ENCODE measurements at regions not wholly inside any gene's neighbourhood (a gene's known extent, or its start where the extent isn't known, plus 50 kb on each side); places are given as distances from the start of the nearest gene placed in this dataset.
"Not testable (repeated sequence)": the region's sequence is repeated elsewhere in the genome, so short reads cannot be mapped to it uniquely, and the experiment has no call there.

DNA sequence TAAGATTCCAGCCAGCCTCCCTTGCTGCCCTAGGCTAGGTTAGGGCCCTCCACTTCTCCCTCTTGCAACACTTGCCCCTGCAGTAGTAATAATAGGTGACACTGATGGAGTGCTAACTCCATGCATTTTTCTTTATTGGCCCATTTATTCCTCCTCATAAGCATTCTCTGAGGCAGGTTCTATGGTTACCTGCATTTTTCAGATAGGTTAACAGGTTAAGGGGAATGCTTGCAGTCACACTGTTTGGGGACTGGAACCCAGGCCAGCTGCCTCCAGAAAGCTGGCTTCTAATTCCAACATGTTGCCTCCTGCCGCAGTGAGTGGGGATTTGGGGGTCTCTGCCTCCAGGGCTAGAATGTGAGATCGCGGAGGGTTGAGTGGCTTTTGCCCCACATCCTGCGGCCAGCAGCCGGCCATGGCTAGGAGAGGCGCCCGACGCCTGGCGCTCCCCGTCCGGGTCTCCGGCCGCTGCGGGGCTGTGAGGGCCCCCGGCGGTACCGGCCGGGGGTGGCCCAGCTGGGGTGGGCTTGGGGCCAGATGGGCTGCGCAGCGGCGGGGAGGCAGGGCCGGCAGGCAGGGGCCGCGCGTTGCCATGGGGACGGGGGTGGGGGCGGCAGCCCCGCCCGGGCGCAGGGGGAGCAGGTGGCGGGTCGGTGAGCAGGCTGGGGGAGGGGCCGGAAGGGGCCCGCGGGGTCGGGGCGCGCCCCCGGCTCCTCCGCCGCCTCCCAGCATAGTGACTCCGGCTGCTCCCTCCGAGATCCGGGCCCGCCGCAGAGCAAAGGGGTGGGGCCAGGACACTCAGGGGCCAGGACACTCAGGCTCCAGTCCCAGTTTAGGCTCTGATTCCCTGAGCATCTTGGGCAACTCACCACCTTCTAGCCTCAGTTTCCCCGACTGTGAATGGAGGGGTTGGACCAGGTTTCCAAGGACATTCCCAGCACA lies 68.4 kb upstream of the SSBP3 start:
- H3K4me3 ChIP-seq (ENCODE audit: low read length), result peak overlapping the region; percentile 55
- H3K9me2 ChIP-seq (replicated peaks; ENCODE audit: control insufficient read depth, low read length), result no peaks in the 10 kb centered on the region
- peaks cover 35% of the 10 kb centered on the region for H3K27me3 ChIP-seq (ENCODE audit: control insufficient read depth, low read length)
- H3K4me2 ChIP-seq (ENCODE audit: low read length), result peak overlapping the region; percentile 65
- no peaks in the 10 kb centered on the region for H3K9me3 ChIP-seq (ENCODE audit: control insufficient read depth, insufficient read depth, low read length)
- no peak overlapping the region for H3K27ac ChIP-seq (ENCODE audit: low read depth, low read length)
- no peaks in the 10 kb centered on the region for H4K20me1 ChIP-seq (ENCODE audit: control insufficient read depth, insufficient read depth, low read depth, low read length)
- TF ChIP-seq EZH2phosphoT487 (IDR thresholded peaks at IDR 0.05; ENCODE audit: borderline replicate concordance, low read length), result no peak; the same call in 1 of the 2 replicates
- TF ChIP-seq, protein P1, sequence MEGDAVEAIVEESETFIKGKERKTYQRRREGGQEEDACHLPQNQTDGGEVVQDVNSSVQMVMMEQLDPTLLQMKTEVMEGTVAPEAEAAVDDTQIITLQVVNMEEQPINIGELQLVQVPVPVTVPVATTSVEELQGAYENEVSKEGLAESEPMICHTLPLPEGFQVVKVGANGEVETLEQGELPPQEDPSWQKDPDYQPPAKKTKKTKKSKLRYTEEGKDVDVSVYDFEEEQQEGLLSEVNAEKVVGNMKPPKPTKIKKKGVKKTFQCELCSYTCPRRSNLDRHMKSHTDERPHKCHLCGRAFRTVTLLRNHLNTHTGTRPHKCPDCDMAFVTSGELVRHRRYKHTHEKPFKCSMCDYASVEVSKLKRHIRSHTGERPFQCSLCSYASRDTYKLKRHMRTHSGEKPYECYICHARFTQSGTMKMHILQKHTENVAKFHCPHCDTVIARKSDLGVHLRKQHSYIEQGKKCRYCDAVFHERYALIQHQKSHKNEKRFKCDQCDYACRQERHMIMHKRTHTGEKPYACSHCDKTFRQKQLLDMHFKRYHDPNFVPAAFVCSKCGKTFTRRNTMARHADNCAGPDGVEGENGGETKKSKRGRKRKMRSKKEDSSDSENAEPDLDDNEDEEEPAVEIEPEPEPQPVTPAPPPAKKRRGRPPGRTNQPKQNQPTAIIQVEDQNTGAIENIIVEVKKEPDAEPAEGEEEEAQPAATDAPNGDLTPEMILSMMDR (IDR thresholded peaks at IDR 0.05; ENCODE audit: low read depth, low read length, poor library complexity, severe bottlenecking), result no peak
- H3K4me1 ChIP-seq (ENCODE audit: control insufficient read depth, low read length), result peaks cover 35% of the 10 kb centered on the region
- no peaks in the 10 kb centered on the region for H3K36me3 ChIP-seq (ENCODE audit: control insufficient read depth, low read length)
- H3K79me2 ChIP-seq (ENCODE audit: control insufficient read depth, low read length), result no peaks in the 10 kb centered on the region
- no peaks in the 10 kb centered on the region for H3F3A ChIP-seq (ENCODE audit: control insufficient read depth, insufficient read depth)

GRCh38 chr1:54471588-54471987 lies 65.4 kb upstream of the SSBP3 start:
- Histone ChIP-seq H3K4me2 (ENCODE audit: low read length) (no peak overlapping the region), H3F3A (ENCODE audit: control insufficient read depth, insufficient read depth) (no peaks in the 10 kb centered on the region), H3K4me3 (ENCODE audit: low read length) (no peak overlapping the region), H3K36me3 (ENCODE audit: control insufficient read depth, low read length) (no peaks in the 10 kb centered on the region), H3K27ac (ENCODE audit: low read depth, low read length) (no peak overlapping the region), H4K20me1 (ENCODE audit: control insufficient read depth, insufficient read depth, low read depth, low read length) (no peaks in the 10 kb centered on the region), H3K9me2 (replicated peaks; ENCODE audit: control insufficient read depth, low read length) (no peaks in the 10 kb centered on the region), H3K4me1 (ENCODE audit: control insufficient read depth, low read length) (peaks cover 24% of the 10 kb centered on the region), H3K9me3 (ENCODE audit: control insufficient read depth, insufficient read depth, low read length) (no peaks in the 10 kb centered on the region), H3K27me3 (ENCODE audit: control insufficient read depth, low read length) (peaks cover 30% of the 10 kb centered on the region), H3K79me2 (ENCODE audit: control insufficient read depth, low read length) (no peaks in the 10 kb centered on the region)
- TF ChIP-seq EZH2phosphoT487 (IDR thresholded peaks at IDR 0.05; ENCODE audit: borderline replicate concordance, low read length), result no peak
- TF ChIP-seq, protein P1 (IDR thresholded peaks at IDR 0.05; ENCODE audit: low read depth, low read length, poor library complexity, severe bottlenecking), result no peak

GRCh38 chr1:54469444-54469843 lies 63.2 kb upstream of the SSBP3 start:
- H3K79me2 ChIP-seq (ENCODE audit: control insufficient read depth, low read length); H3K4me2 ChIP-seq (ENCODE audit: low read length); H3K27ac ChIP-seq (ENCODE audit: low read depth, low read length); H3K9me3 ChIP-seq (ENCODE audit: control insufficient read depth, insufficient read depth, low read length); H3F3A ChIP-seq (ENCODE audit: control insufficient read depth, insufficient read depth); H3K9me2 ChIP-seq (replicated peaks; ENCODE audit: control insufficient read depth, low read length); H3K36me3 ChIP-seq (ENCODE audit: control insufficient read depth, low read length); H4K20me1 ChIP-seq (ENCODE audit: control insufficient read depth, insufficient read depth, low read depth, low read length); H3K4me3 ChIP-seq (ENCODE audit: low read length); H3K4me1 ChIP-seq (ENCODE audit: control insufficient read depth, low read length): not testable (repeated sequence)
- H3K27me3 ChIP-seq (ENCODE audit: control insufficient read depth, low read length), result peaks cover 14% of the 10 kb centered on the region

DNA sequence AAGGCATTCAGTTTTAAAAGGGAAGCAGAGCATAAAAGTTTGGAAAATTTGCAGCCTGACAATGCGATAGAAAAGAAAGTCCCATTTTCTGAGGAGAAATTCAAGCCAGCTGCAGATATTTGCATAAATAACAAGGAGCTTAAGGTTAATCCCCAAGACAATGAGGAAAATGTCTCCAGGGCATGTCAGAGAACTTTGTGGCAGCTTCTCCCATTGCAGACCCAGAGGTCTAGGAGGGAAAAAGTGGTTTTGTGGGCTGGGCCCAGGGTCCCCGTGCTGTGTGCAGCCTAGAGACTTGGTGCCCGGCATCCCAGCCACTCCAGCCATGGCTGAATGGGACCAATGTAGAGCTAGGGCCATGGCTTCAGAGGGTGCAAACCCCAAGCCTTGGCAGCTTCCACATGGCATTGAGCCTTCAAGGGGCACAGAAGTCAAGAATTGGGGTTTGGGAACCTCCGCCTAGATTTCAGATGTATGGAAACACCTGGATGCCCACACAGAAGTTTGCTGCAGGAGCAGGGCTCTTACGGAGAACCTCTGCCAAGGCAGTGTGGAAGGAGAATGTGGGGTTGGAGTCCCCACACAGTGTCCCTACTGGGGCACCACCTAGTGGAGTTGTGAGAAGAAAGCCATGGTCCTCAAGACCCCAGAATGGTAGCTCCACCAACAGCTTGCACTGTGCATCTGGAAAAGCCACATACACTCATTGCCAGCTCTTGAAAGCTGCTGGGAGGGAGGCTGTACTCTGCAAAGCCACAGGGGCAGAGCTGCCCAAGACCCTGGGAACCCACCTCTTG lies 62.3 kb upstream of the SSBP3 start:
- not testable (repeated sequence) for H3K27me3 ChIP-seq (ENCODE audit: control insufficient read depth, low read length); H3K79me2 ChIP-seq (ENCODE audit: control insufficient read depth, low read length); H4K20me1 ChIP-seq (ENCODE audit: control insufficient read depth, insufficient read depth, low read depth, low read length); H3K4me2 ChIP-seq (ENCODE audit: low read length); H3K9me2 ChIP-seq (replicated peaks; ENCODE audit: control insufficient read depth, low read length); H3F3A ChIP-seq (ENCODE audit: control insufficient read depth, insufficient read depth); H3K27ac ChIP-seq (ENCODE audit: low read depth, low read length); H3K4me3 ChIP-seq (ENCODE audit: low read length); H3K36me3 ChIP-seq (ENCODE audit: control insufficient read depth, low read length); H3K9me3 ChIP-seq (ENCODE audit: control insufficient read depth, insufficient read depth, low read length)
- peaks cover 15% of the 10 kb centered on the region for H3K4me1 ChIP-seq (ENCODE audit: control insufficient read depth, low read length)
- TF ChIP-seq, protein P1 (IDR thresholded peaks at IDR 0.05; ENCODE audit: low read depth, low read length, poor library complexity, severe bottlenecking), result peak; percentile 60

Data from DOHH2 (cell line).